OCI-LY3 (cell line): ENCODE measurements at regions not wholly inside any gene's neighbourhood (a gene's known extent, or its start where the extent isn't known, plus 50 kb on each side); places are given as distances from the start of the nearest gene placed in this dataset.

Experiments
- EZH2phosphoT487 ChIP-seq: fragments of 200-600 bp; shearing (Covaris generic); IDR thresholded peaks from 2 replicates; pipeline ENCODE4 v1.6.1; 2018; ENCODE audit warnings: antibody characterized with exemption, mixed run types, low read depth
- TF ChIP-seq, protein P1 (sequence below): fragments of 200-600, 300-600 bp; sonication (generic); IDR thresholded peaks from 2 replicates; pipeline ENCODE4 v1.5.1; 2014; ENCODE audit warnings: antibody characterized with exemption, low read length, low read depth

GRCh38 chr12:127640181-127640886 is 626.6 kb upstream of the TMEM132C start:
- TF ChIP-seq, protein P1, sequence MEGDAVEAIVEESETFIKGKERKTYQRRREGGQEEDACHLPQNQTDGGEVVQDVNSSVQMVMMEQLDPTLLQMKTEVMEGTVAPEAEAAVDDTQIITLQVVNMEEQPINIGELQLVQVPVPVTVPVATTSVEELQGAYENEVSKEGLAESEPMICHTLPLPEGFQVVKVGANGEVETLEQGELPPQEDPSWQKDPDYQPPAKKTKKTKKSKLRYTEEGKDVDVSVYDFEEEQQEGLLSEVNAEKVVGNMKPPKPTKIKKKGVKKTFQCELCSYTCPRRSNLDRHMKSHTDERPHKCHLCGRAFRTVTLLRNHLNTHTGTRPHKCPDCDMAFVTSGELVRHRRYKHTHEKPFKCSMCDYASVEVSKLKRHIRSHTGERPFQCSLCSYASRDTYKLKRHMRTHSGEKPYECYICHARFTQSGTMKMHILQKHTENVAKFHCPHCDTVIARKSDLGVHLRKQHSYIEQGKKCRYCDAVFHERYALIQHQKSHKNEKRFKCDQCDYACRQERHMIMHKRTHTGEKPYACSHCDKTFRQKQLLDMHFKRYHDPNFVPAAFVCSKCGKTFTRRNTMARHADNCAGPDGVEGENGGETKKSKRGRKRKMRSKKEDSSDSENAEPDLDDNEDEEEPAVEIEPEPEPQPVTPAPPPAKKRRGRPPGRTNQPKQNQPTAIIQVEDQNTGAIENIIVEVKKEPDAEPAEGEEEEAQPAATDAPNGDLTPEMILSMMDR: no peak
- TF ChIP-seq EZH2phosphoT487: no peak
